ENCODE measurements at regions not wholly inside any gene's neighbourhood (a gene's known extent, or its start where the extent isn't known, plus 50 kb on each side); places are given as distances from the start of the nearest gene placed in this dataset.
"Not testable (repeated sequence)": the region's sequence is repeated elsewhere in the genome, so short reads cannot be mapped to it uniquely, and the experiment has no call there.

- no peak overlapping the region for H3K27ac ChIP-seq (replicated peaks)
- no peak for DNase-seq (ENCODE audit: low read depth in 1 of 2, low spot score in 1 of 2)
- TF ChIP-seq SPI1 (IDR thresholded peaks at IDR 0.05; ENCODE audit: borderline replicate concordance, low read depth) (no peak), GABPA (IDR thresholded peaks at IDR 0.05; ENCODE audit: low read depth) (no peak), CTCF (IDR thresholded peaks at IDR 0.05; ENCODE audit: insufficient read depth, low read length) (no peak), POLR2AphosphoS5 (IDR thresholded peaks at IDR 0.05; ENCODE audit: low read depth) (no peak), REST (IDR thresholded peaks at IDR 0.05; ENCODE audit: insufficient replicate concordance, low read depth) (no peak)
- no peak overlapping the region for H3K4me3 ChIP-seq (replicated peaks; ENCODE audit: insufficient read depth, low read length)
- H3K27me3 ChIP-seq (ENCODE audit: insufficient read depth, poor library complexity, severe bottlenecking), result no peaks in the 10 kb centered on the region
Observed at GRCh38 chr4:177989503-177990201, 547.4 kb upstream of the AGA start.

GRCh38 chr4:178003098-178003657 lies 560.9 kb upstream of the AGA start:
- Histone ChIP-seq H3K4me3 (replicated peaks; ENCODE audit: insufficient read depth, low read length) (no peak overlapping the region), H3K27me3 (ENCODE audit: insufficient read depth, poor library complexity, severe bottlenecking) (no peaks in the 10 kb centered on the region), H3K27ac (replicated peaks) (no peak overlapping the region)
- no peak for DNase-seq (ENCODE audit: low read depth in 1 of 2, low spot score in 1 of 2)
- TF ChIP-seq GABPA (IDR thresholded peaks at IDR 0.05; ENCODE audit: low read depth), result no peak
- no peak for TF ChIP-seq SPI1 (IDR thresholded peaks at IDR 0.05; ENCODE audit: borderline replicate concordance, low read depth)
- no peak for TF ChIP-seq REST (IDR thresholded peaks at IDR 0.05; ENCODE audit: insufficient replicate concordance, low read depth)
- no peak for TF ChIP-seq CTCF (IDR thresholded peaks at IDR 0.05; ENCODE audit: insufficient read depth, low read length)
- no peak for TF ChIP-seq POLR2AphosphoS5 (IDR thresholded peaks at IDR 0.05; ENCODE audit: low read depth)

- DNase-seq (ENCODE audit: low read depth in 1 of 2, low spot score in 1 of 2), result no peak
- H3K27ac ChIP-seq (replicated peaks), result no peak overlapping the region
- TF ChIP-seq GABPA (IDR thresholded peaks at IDR 0.05; ENCODE audit: low read depth) (no peak), CTCF (IDR thresholded peaks at IDR 0.05; ENCODE audit: insufficient read depth, low read length) (no peak), REST (IDR thresholded peaks at IDR 0.05; ENCODE audit: insufficient replicate concordance, low read depth) (no peak), POLR2AphosphoS5 (IDR thresholded peaks at IDR 0.05; ENCODE audit: low read depth) (no peak), SPI1 (IDR thresholded peaks at IDR 0.05; ENCODE audit: borderline replicate concordance, low read depth) (no peak)
- H3K4me3 ChIP-seq (replicated peaks; ENCODE audit: insufficient read depth, low read length), result no peak overlapping the region
- H3K27me3 ChIP-seq (ENCODE audit: insufficient read depth, poor library complexity, severe bottlenecking), result no peaks in the 10 kb centered on the region
Observed at GRCh38 chr4:178010596-178010995, 568.4 kb upstream of the AGA start.

GRCh38 chr4:178015046-178015445 lies 572.8 kb upstream of the AGA start:
- H3K27ac ChIP-seq (replicated peaks); H3K27me3 ChIP-seq (ENCODE audit: insufficient read depth, poor library complexity, severe bottlenecking); DNase-seq (ENCODE audit: low read depth in 1 of 2, low spot score in 1 of 2); H3K4me3 ChIP-seq (replicated peaks; ENCODE audit: insufficient read depth, low read length): not testable (repeated sequence)

All from HL-60 (cell line).